ENCODE measurements at regions not wholly inside any gene's neighbourhood (a gene's known extent, or its start where the extent isn't known, plus 50 kb on each side); places are given as distances from the start of the nearest gene placed in this dataset.

DNA sequence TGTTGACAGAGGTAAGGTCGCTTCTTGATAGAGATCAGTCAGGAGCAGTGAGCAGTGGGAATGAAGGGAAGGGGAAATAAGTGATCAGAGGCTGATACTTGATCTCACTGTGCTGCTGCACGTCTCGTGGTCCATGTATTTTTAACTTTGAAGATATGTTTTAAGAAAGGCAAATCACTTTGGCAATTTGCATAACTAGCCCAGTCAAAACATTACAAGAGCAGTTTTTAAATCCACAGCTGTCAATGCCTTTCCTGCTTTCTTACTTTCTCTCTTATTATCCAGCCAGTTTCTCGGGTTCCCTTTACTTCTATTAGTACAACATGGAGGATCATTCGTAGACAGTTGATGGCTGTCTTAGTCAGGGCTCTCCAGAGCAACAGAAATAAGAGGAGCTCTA, 472.8 kb downstream of the TMA16 start:
- no peak for DNase-seq (ENCODE audit: low read depth)

DNA sequence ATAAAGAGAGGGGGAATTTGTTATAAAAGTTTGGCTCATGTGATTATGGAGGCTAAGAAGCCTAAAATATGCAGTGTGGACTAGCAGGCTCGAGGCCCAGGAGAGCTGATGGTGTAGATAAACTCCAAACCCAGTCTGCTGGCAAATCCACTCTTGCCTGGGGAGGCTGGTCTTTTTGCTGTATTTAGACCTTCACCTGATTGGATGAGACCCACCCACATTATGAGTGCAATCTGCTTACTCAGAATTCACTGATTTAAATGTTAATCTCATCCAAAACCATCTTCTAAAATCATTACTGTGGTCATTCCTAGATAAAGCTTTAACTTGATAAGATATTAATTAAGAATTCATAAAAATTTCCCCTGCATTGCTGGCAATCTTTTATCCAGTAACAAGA, 473.2 kb downstream of the TMA16 start:
- DNase-seq (ENCODE audit: low read depth) = no peak

- DNase-seq (ENCODE audit: low read depth) = no peak
Measured at GRCh38 chr4:163969291-163969690, 474.8 kb downstream of the TMA16 start.

DNA sequence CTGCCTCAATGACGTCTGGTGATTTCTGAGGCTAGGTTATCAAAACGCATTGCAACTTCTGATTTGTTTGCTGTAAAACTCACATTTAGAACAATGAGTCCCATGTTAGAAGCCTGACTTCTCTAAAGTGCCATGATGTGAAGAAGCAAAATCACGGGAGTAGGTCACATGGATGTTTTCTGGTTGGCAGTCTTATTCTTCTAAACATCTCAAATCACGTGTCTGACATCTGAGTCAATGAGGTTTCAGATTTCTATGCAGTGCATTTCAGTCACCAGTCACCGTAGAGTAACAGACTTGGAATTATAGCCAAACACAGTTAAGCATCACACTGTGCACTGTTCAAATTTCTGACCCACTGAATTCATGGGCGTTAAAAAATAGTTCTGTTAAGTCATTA, 482.1 kb downstream of the TMA16 start:
- DNase-seq (ENCODE audit: low read depth) = no peak

DNA sequence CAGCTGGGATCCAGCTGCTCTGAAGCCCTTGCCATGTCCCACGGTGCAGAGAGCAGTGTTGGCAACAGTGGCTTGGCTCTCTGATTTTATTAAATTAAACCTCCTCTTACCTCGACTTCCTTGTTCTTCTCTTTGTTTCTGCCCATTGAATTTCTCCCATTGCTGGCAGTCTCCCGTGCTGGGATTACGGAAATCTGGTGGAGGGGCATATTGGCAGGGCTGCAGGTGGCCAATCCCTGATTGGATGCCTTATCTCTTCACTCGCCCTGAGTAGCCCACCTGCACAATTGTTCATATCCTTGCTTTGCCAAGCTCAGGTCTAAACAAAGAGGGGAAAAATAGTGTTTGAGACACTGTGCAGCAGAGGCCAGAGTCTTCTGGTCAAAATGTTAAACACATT, 493.9 kb downstream of the TMA16 start:
- no peak for DNase-seq (ENCODE audit: low read depth)

- DNase-seq (ENCODE audit: low read depth) = no peak
Measured at GRCh38 chr4:163988865-163989264, 494.4 kb downstream of the TMA16 start.

DNA sequence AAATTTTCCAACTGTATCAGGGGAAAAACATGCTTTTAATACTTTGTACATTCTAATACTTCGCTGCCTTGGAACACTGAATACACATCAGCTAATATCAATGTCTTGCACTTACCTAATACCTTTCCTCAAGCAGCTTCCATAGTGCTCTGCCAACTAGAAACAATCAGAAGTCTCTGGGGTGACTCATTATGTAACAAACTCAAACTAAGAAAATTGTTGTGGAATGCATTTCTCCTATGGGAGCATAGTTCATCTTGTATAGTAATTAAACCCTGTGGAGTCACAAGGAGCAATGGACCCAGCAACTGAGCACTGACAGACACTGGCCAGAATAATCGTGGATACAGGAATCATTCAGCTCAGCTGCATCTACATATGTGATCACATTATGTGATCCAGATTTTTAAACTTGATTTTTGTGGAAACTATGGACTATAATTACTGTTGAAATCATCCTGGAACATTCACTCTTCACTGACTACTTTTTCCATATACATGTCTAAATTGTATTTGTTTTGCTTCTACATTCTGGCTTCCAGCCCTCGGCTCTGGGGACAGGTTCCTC, 496.9 kb downstream of the TMA16 start:
- no peak for DNase-seq (ENCODE audit: low read depth)

GRCh38 chr4:164009435-164009834, 514.9 kb downstream of the TMA16 start:
- no peak for DNase-seq (ENCODE audit: low read depth)

GRCh38 chr4:164011791-164012190, 517.3 kb downstream of the TMA16 start:
- DNase-seq (ENCODE audit: low read depth) = no peak

- DNase-seq (ENCODE audit: low read depth) = no peak
Measured at GRCh38 chr4:164012396-164013027, 518.0 kb downstream of the TMA16 start.

GRCh38 chr4:164021947-164022346, 527.5 kb downstream of the TMA16 start:
- no peak for DNase-seq (ENCODE audit: low read depth)

GRCh38 chr4:164023214-164023613, 528.7 kb downstream of the TMA16 start:
- no peak for DNase-seq (ENCODE audit: low read depth)

DNA sequence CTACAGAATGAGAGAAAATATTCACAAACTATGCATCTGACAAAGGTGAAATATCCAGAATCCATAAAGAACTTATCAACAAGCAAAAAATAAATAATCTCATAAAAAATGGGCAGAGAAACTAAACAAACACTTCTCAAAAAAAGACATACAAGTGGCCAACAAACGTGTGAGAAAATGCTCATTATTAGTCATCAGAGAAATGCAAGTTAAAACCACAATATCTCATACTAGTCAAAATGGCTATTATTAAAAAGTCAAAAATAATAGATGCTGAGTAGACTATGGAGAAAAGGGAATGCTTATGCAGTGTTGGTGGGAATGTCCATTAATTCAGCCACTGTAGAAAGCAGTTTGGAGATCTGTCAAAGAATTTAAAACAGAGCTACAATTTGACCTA, 533.3 kb downstream of the TMA16 start:
- no peak for DNase-seq (ENCODE audit: low read depth)

- no peak for DNase-seq (ENCODE audit: low read depth)
Measured at GRCh38 chr4:164039482-164039881, 545.0 kb downstream of the TMA16 start.

DNA sequence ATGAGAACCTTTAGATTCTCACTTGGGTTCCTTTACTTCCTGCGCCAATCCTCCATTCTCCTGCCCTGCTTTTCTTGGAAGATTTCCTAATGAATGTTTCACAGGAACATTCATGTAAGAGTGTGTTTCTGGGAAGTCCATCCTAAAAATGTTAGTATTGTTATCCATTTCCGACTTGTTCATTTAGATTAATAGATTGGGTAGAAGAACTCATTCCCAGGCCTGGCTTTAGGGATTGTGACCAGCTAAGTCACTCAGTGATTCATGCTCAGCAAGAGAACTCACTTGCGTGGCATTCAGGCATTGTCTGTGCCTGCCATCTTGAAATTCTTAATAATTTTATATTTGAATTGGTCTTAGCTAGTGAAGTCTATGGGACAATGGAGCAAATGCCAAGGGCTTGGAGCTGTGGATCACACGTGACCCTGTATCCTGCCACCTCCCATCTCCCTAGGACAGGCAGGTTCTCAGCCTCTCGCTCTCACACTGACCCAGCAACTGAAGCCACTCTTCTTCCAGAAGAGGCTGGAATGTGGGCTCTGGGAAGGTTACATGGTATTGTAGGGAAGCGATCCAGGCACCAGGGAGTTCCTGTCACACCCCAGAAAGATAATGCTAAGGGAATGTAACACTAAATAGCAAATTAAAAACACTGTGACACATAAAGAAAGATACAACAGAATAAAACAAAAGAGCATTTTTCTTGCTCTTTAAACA, 562.1 kb downstream of the TMA16 start:
- DNase-seq (ENCODE audit: low read depth) = no peak

GRCh38 chr4:164058776-164059445, 564.4 kb downstream of the TMA16 start:
- no peak for DNase-seq (ENCODE audit: low read depth)

DNA sequence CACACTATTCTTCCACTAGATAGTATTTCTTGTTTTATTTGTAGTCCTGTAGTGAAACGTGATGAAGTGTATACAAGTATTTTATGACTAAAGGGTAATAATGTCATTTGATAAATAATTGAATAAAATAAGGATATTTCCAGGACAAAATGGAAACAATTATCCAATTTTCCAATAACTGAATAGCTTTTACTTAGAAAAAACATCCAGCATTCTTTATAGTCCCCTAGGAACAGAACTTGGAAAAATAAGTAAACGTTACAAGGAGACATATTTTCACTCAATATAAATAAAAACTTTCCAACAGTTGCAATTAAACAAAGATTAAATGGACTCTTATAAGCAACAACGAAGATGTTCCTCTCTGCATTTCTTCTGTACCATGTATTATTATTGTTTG, 566.0 kb downstream of the TMA16 start:
- no peak for DNase-seq (ENCODE audit: low read depth)

DNA sequence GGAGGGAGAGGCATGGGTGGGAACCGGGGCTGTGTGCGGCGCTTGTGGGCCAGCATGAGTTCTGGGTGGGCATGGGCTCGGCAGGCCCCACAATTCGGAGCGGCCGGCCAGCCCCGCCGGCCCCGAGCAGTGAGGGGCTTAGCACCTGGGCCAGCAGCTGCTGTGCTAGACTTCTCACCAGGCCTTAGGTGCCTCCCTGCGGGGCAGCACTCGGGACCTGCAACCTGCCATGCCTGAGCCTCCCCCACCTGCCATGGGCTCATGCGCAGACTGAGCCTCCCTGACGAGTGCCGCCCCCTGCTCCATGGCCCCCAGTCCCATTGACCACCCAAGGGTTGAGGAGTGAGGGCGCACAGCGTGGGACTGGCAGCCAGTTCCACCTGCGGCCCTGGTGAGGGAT, 573.9 kb downstream of the TMA16 start:
- no peak for DNase-seq (ENCODE audit: low read depth)

DNA sequence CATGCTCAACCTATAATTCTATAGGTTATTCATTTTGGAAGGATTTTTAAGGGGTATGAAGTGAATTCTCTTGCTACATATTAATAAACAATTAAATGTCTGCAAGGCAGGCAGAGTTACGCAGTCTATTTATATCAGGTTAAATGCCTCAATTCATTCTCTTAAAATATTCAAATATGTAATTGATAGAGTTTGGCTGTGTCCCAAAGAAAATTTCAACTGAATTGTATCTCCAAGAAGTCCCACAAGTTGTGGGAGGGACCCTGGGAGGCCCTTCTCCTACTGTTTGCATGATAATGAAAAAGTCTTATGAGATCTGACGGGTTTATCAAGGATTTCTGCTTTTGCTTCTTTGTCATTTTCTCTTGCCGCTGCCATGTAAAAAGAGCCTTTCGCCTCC, 576.1 kb downstream of the TMA16 start:
- no peak for DNase-seq (ENCODE audit: low read depth)

DNA sequence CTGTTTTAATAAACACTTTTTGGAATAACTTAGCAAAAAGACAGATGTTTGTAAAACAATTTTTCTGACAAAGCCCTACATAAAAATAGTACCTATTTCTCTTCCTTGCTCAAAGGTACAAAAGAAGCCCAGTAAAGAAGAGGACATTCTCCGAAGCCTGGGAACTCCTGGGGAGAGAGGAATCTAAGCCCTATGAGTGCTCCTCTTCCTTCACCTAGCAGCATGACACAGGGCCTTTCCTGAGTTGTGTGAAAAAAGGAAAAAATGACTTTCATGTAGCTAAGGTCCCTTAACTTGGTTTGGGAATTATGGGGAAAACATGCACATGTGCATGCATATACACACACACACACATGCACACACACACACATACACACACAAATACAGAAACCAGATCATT, 586.9 kb downstream of the TMA16 start:
- no peak for DNase-seq (ENCODE audit: low read depth)

- DNase-seq (ENCODE audit: low read depth) = no peak
Measured at GRCh38 chr4:164081801-164082200, 587.3 kb downstream of the TMA16 start.

DNA sequence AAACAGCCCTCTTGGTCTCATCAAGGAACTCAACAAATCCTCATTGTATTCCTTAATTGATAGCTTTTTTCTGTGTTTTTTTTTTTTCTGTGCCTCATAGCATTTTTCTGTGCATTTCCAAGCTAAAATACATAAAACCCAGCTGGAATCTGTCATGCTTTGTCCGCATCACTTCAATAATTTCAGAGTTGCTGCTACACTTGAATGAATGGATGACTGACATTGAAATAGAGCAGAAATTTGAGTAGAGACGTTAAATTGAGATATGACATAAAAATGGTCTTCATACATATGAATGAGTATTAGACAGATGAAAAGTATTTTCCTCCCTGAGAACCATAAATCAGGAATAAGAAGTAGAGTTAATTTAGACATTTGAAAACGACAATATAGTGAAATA, 593.2 kb downstream of the TMA16 start:
- DNase-seq (ENCODE audit: low read depth) = no peak

Data from activated T-cell treated with anti-CD3 and anti-CD28 coated beads for 24 hours (primary cell).